Mucosa of descending colon (tissue), 3 donors: ENCODE measurements at regions not wholly inside any gene's neighbourhood (a gene's known extent, or its start where the extent isn't known, plus 50 kb on each side); places are given as distances from the start of the nearest gene placed in this dataset.

ENCODE experiments used
- ATAC-seq: fragments of 200-7000 bp; cut with Tn5 transposase; one replicate; pipeline ENCODE4 v1.9.1; 2020; ENCODE audit warnings: mild to moderate bottlenecking, moderate library complexity
- DNase-seq, 3 donors: peaks; one replicate each; pipeline ENCODE4 v3.0.0-alpha.2; 2020
- H3K36me3 ChIP-seq: fragments of 200-600 bp; one replicate; pipeline ENCODE4 v1.8.0; 2021; ENCODE audit warnings: low read depth, mild to moderate bottlenecking
- H3K4me1 ChIP-seq: fragments of 200-600 bp; one replicate; pipeline ENCODE4 v1.8.0; 2021; ENCODE audit warnings: low read depth, mild to moderate bottlenecking
- H3K4me3 ChIP-seq: fragments of 200-600 bp; one replicate; pipeline ENCODE4 v1.8.0; 2021; ENCODE audit warnings: mild to moderate bottlenecking
- H3K9me3 ChIP-seq: fragments of 200-600 bp; one replicate; pipeline ENCODE4 v1.8.0; 2021; ENCODE audit warnings: mild to moderate bottlenecking
- CTCF ChIP-seq: fragments of 200-600 bp; IDR thresholded peaks from one replicate; pipeline ENCODE4 v1.8.0; 2022; ENCODE audit warnings: antibody characterized with exemption, mild to moderate bottlenecking
- intact Hi-C, 2 donors: fragments of 100-400 bp; cut with DNase I in 1 of 2; cut with micrococcal nuclease in 1 of 2; formaldehyde crosslinking; loops; one replicate each; pipeline versions ENCODE4 v1.11.0 to v1.11.1; 2022; cut with DNase I, micrococcal nuclease
- donor health status: DM: no; HTN: no; CAD: no; lungs with moderate emphysema.
- donor health status: DM: no; HTN: no; CAD: no.
- donor health status: DM: no; HTN: yes; CAD: no.

GRCh38 chr5:153891394-153891793 is 147.3 kb downstream of the FAM114A2 start:
- Histone ChIP-seq H3K36me3 (no peaks in the 10 kb centered on the region), H3K9me3 (no peaks in the 10 kb centered on the region), H3K4me1 (no peaks in the 10 kb centered on the region), H3K4me3 (no peak overlapping the region)
- intact Hi-C loops = no loop called here
- DNase-seq (no peak), ATAC-seq (no peak)
- no peak for TF ChIP-seq CTCF

GRCh38 chr5:153888781-153889180 is 149.9 kb downstream of the FAM114A2 start:
- intact Hi-C loops = no loop called here
- no peak for DNase-seq
- Histone ChIP-seq H3K4me1 (no peaks in the 10 kb centered on the region), H3K9me3 (no peaks in the 10 kb centered on the region), H3K36me3 (no peaks in the 10 kb centered on the region), H3K4me3 (no peak overlapping the region)
- no peak for TF ChIP-seq CTCF
- no peak for ATAC-seq

GRCh38 chr5:153885141-153885540 is 153.6 kb downstream of the FAM114A2 start:
- intact Hi-C loops = no loop called here

GRCh38 chr5:153884612-153884957 is 154.1 kb downstream of the FAM114A2 start:
- intact Hi-C loops = no loop called here
- H3K4me3 ChIP-seq = no peak overlapping the region
- no peak for TF ChIP-seq CTCF
- no peaks in the 10 kb centered on the region for H3K36me3 ChIP-seq
- no peaks in the 10 kb centered on the region for H3K4me1 ChIP-seq
- ATAC-seq (no peak), DNase-seq (no peak)
- H3K9me3 ChIP-seq = no peaks in the 10 kb centered on the region

More at GRCh38 chr5:153885141-153885540, 153.6 kb downstream of the FAM114A2 start:
- Histone ChIP-seq H3K36me3 (no peaks in the 10 kb centered on the region), H3K9me3 (no peaks in the 10 kb centered on the region), H3K4me1 (no peaks in the 10 kb centered on the region), H3K4me3 (no peak overlapping the region)
- DNase-seq (no peak), ATAC-seq (no peak)
- no peak for TF ChIP-seq CTCF

GRCh38 chr5:153883854-153884611 is 154.7 kb downstream of the FAM114A2 start:
- ATAC-seq (no peak), DNase-seq (no peak)
- Histone ChIP-seq H3K4me1 (no peaks in the 10 kb centered on the region), H3K4me3 (no peak overlapping the region), H3K9me3 (no peaks in the 10 kb centered on the region), H3K36me3 (no peaks in the 10 kb centered on the region)
- intact Hi-C loops = no loop called here
- TF ChIP-seq CTCF = no peak

GRCh38 chr5:153881687-153882086 is 157.0 kb downstream of the FAM114A2 start:
- H3K4me1 ChIP-seq = no peaks in the 10 kb centered on the region
- intact Hi-C loops = no loop called here
- DNase-seq (no peak), ATAC-seq (no peak)
- H3K4me3 ChIP-seq = no peak overlapping the region
- no peak for TF ChIP-seq CTCF
- no peaks in the 10 kb centered on the region for H3K9me3 ChIP-seq
- no peaks in the 10 kb centered on the region for H3K36me3 ChIP-seq
